Aorta (tissue), 5 donors: ENCODE measurements at regions not wholly inside any gene's neighbourhood (a gene's known extent, or its start where the extent isn't known, plus 50 kb on each side); places are given as distances from the start of the nearest gene placed in this dataset.
"Not testable (repeated sequence)": the region's sequence is repeated elsewhere in the genome, so short reads cannot be mapped to it uniquely, and the experiment has no call there.

ENCODE experiments used
- ATAC-seq: fragments of 200-7000 bp; cut with Tn5 transposase; one replicate; pipeline ENCODE4 v1.9.1; 2022; ENCODE audit warnings: moderate library complexity; ENCODE audit not compliant: low FRiP score
- DNase-seq, 2 donors: peaks; one replicate each; pipeline ENCODE4 v3.0.0-alpha.2; 2020
- H3K27ac ChIP-seq, 2 donors: one replicate each; pipeline ENCODE4 v1.5.1; 2013; ENCODE audit warnings: low read length in 2 of 2, mild to moderate bottlenecking in 2 of 2, moderate library complexity in 2 of 2, control low read depth in 1 of 2, inconsistent platforms in 1 of 2, low read depth in 1 of 2
- H3K27me3 ChIP-seq, 2 donors: one replicate each; pipeline ENCODE4 v1.6.1; 2013; ENCODE audit warnings: control low read depth in 1 of 2, low read length in 1 of 2, mild to moderate bottlenecking in 1 of 2, moderate library complexity in 1 of 2; ENCODE audit not compliant: insufficient read depth in 2 of 2, control insufficient read depth in 1 of 2
- H3K36me3 ChIP-seq, 2 donors: one replicate each; pipeline ENCODE4 v1.6.1; 2013; ENCODE audit warnings: control low read depth in 1 of 2, low read length in 1 of 2, mild to moderate bottlenecking in 1 of 2; ENCODE audit not compliant: insufficient read depth in 2 of 2, control insufficient read depth in 1 of 2
- H3K4me1 ChIP-seq, 2 donors: one replicate each; pipeline ENCODE4 v1.6.1; 2013; ENCODE audit warnings: low read length in 2 of 2, control low read depth in 1 of 2, mild to moderate bottlenecking in 1 of 2, moderate library complexity in 1 of 2; ENCODE audit not compliant: insufficient read depth in 2 of 2, control insufficient read depth in 1 of 2
- H3K4me3 ChIP-seq, 2 donors: one replicate each; pipeline ENCODE4 v1.5.1; 2013; ENCODE audit warnings: low read length in 2 of 2, control low read depth in 1 of 2, mild to moderate bottlenecking in 1 of 2
- H3K9me3 ChIP-seq: one replicate; pipeline ENCODE4 v1.6.1; 2013; ENCODE audit warnings: mild to moderate bottlenecking, low read length; ENCODE audit not compliant: control insufficient read depth
- WGBS, 2 donors: extraction: QIAGEN DNeasy Blood & Tissue Kit; methylation state at CpG; one replicate each; pipeline ENCODE4 v1.1.7; 2013; 5-methylcytosine and 5-hydroxymethylcytosine counted together
- intact Hi-C, 2 donors: fragments of 100-400 bp; cut with DNase I; formaldehyde crosslinking; loops; one replicate each; pipeline versions ENCODE4 v1.14.2 to v1.15.0; 2022
- donor health status: healthy with polysubstance abuse.
- donor health status: Bipolar disorder and iron deficiency.
- donor health status: DM: no; HTN: no; CAD: no.
- donor health status: DM: no; HTN: no; CAD: no.
- donor health status: DM: yes; HTN: yes; CAD: no.

- no peaks in the 10 kb centered on the region for H3K4me1 ChIP-seq
- no peaks in the 10 kb centered on the region for H3K27me3 ChIP-seq
- no peaks in the 10 kb centered on the region for H3K9me3 ChIP-seq
- H3K27ac ChIP-seq: no peak overlapping the region
- H3K36me3 ChIP-seq: no peaks in the 10 kb centered on the region
- 92 to 93% methylated on average over 2 of the region's 2 CpGs for WGBS, 2 donors
- H3K4me3 ChIP-seq: no peak overlapping the region
- intact Hi-C loops: no loop called here
- ATAC-seq: no peak
- DNase-seq: no peak
Measured at GRCh38 chr2:240240017-240240734, 99.7 kb upstream of the OTOS start.

GRCh38 chr2:240240781-240241180, 100.3 kb upstream of the OTOS start:
- 78 to 84% methylated on average over 1 of the region's 1 CpG for WGBS, 2 donors
- Histone ChIP-seq H3K4me3 (no peak overlapping the region), H3K36me3 (no peaks in the 10 kb centered on the region), H3K9me3 (no peaks in the 10 kb centered on the region), H3K4me1 (no peaks in the 10 kb centered on the region), H3K27me3 (no peaks in the 10 kb centered on the region), H3K27ac (no peak overlapping the region)
- no peak for ATAC-seq
- intact Hi-C loops: no loop called here
- no peak for DNase-seq

GRCh38 chr2:240241572-240241971, 101.1 kb upstream of the OTOS start:
- Histone ChIP-seq H3K4me3 (no peak overlapping the region), H3K4me1 (no peaks in the 10 kb centered on the region), H3K9me3 (no peaks in the 10 kb centered on the region), H3K36me3 (no peaks in the 10 kb centered on the region), H3K27me3 (no peaks in the 10 kb centered on the region), H3K27ac (no peak overlapping the region)
- ATAC-seq: no peak
- DNase-seq: no peak
- 85 to 94% methylated on average over 2 of the region's 2 CpGs for whole genome bisulfite sequencing, 2 donors
- intact Hi-C loops: no loop called here

GRCh38 chr2:240243049-240243448, 102.6 kb upstream of the OTOS start:
- ATAC-seq, H3K27me3 ChIP-seq, H3K27ac ChIP-seq, intact Hi-C loops, H3K9me3 ChIP-seq, H3K36me3 ChIP-seq, H3K4me1 ChIP-seq, H3K4me3 ChIP-seq: not testable (repeated sequence)
- DNase-seq: peak in 1 of 2 donors; percentile 40
- 95% methylated on average over 12 of the region's 12 CpGs for WGBS, 2 donors

GRCh38 chr2:240244543-240244942, 104.1 kb upstream of the OTOS start:
- H3K9me3 ChIP-seq: no peaks in the 10 kb centered on the region
- DNase-seq (no peak), ATAC-seq (no peak)
- H3K27me3 ChIP-seq: no peaks in the 10 kb centered on the region
- no peak overlapping the region for H3K4me3 ChIP-seq
- H3K4me1 ChIP-seq: no peaks in the 10 kb centered on the region
- no peak overlapping the region for H3K27ac ChIP-seq
- H3K36me3 ChIP-seq: no peaks in the 10 kb centered on the region
- intact Hi-C loops: no loop called here
- 88 to 89% methylated on average over 15 of the region's 15 CpGs for WGBS, 2 donors

GRCh38 chr2:240245184-240245583, 104.7 kb upstream of the OTOS start:
- Histone ChIP-seq H3K4me1 (no peaks in the 10 kb centered on the region), H3K4me3 (no peak overlapping the region), H3K9me3 (no peaks in the 10 kb centered on the region), H3K27me3 (no peaks in the 10 kb centered on the region), H3K27ac (no peak overlapping the region), H3K36me3 (no peaks in the 10 kb centered on the region)
- 84 to 89% methylated on average over 4 of the region's 4 CpGs for WGBS, 2 donors
- ATAC-seq (no peak), DNase-seq (peak in 1 of 2 donors; percentile 31)
- intact Hi-C loops: no loop called here

GRCh38 chr2:240245706-240246105, 105.2 kb upstream of the OTOS start:
- WGBS, 2 donors: 9 to 25% methylated on average over 23 of the region's 23 CpGs
- DNase-seq: peak; percentile 44 to 82
- no peaks in the 10 kb centered on the region for H3K4me1 ChIP-seq
- H3K27me3 ChIP-seq: no peaks in the 10 kb centered on the region
- H3K36me3 ChIP-seq: no peaks in the 10 kb centered on the region
- H3K9me3 ChIP-seq: no peaks in the 10 kb centered on the region
- H3K27ac ChIP-seq: no peak overlapping the region
- ATAC-seq: no peak
- intact Hi-C loops: no loop called here
- H3K4me3 ChIP-seq: no peak overlapping the region

- Histone ChIP-seq H3K4me1 (no peaks in the 10 kb centered on the region), H3K36me3 (no peaks in the 10 kb centered on the region), H3K4me3 (no peak overlapping the region), H3K27me3 (no peaks in the 10 kb centered on the region), H3K27ac (no peak overlapping the region), H3K9me3 (no peaks in the 10 kb centered on the region)
- ATAC-seq: no peak
- intact Hi-C loops: no loop called here
- DNase-seq: peak in 1 of 2 donors; percentile 61
- 94 to 96% methylated on average over 15 of the region's 15 CpGs for WGBS, 2 donors
Measured at GRCh38 chr2:240246173-240246820, 105.8 kb upstream of the OTOS start.

GRCh38 chr2:240247241-240247867, 106.9 kb upstream of the OTOS start:
- WGBS, 2 donors: 94 to 95% methylated on average over 10 of the region's 10 CpGs
- no peak for ATAC-seq
- H3K4me3 ChIP-seq: no peak overlapping the region
- no peaks in the 10 kb centered on the region for H3K4me1 ChIP-seq
- H3K9me3 ChIP-seq: no peaks in the 10 kb centered on the region
- no peaks in the 10 kb centered on the region for H3K27me3 ChIP-seq
- no peaks in the 10 kb centered on the region for H3K36me3 ChIP-seq
- intact Hi-C loops: no loop called here
- no peak overlapping the region for H3K27ac ChIP-seq
- DNase-seq: peak in 1 of 2 donors; percentile 47
